ENCODE measurements at regions not wholly inside any gene's neighbourhood (a gene's known extent, or its start where the extent isn't known, plus 50 kb on each side); places are given as distances from the start of the nearest gene placed in this dataset.

DNA sequence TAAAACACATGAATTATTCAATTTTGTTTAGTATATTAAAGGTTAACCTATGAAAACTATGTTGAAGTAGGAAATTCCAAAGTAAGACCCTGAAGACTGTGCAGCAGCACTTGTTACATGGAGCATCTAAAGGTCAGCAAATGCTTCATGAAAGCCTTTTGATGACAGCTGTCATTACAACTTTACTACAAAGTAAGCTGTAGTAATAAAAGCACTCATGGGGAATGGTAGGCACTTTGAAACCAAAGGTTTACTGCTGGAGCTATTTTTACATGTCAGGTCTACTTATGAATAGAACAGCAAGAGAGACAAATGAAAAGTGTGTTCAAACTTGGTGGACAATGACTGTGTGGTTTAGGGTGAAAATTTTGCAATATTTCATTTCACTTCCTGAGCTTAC is 672.5 kb upstream of the PCDH20 start:
- TF ChIP-seq, protein P1, sequence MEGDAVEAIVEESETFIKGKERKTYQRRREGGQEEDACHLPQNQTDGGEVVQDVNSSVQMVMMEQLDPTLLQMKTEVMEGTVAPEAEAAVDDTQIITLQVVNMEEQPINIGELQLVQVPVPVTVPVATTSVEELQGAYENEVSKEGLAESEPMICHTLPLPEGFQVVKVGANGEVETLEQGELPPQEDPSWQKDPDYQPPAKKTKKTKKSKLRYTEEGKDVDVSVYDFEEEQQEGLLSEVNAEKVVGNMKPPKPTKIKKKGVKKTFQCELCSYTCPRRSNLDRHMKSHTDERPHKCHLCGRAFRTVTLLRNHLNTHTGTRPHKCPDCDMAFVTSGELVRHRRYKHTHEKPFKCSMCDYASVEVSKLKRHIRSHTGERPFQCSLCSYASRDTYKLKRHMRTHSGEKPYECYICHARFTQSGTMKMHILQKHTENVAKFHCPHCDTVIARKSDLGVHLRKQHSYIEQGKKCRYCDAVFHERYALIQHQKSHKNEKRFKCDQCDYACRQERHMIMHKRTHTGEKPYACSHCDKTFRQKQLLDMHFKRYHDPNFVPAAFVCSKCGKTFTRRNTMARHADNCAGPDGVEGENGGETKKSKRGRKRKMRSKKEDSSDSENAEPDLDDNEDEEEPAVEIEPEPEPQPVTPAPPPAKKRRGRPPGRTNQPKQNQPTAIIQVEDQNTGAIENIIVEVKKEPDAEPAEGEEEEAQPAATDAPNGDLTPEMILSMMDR (IDR thresholded peaks at IDR 0.05; ENCODE audit: low read depth, low read length, missing input control), result no peak
- TF ChIP-seq GABPA (IDR thresholded peaks at IDR 0.05 in 1 of 2, conservative IDR thresholded peaks at IDR 0.05 in 1 of 2), result no peak

Measured in liver (tissue), 3 donors.